C4-2B (cell line): ENCODE measurements at regions not wholly inside any gene's neighbourhood (a gene's known extent, or its start where the extent isn't known, plus 50 kb on each side); places are given as distances from the start of the nearest gene placed in this dataset.

Experiments
- CTCF ChIP-seq: fragments of 450-650 bp; conservative IDR thresholded peaks from 2 replicates; pipeline ENCODE4 v1.5.1; 2017; ENCODE audit warnings: mild to moderate bottlenecking
- ZFX ChIP-seq: fragments of 450-650 bp; IDR thresholded peaks from 2 replicates; pipeline ENCODE4 v1.6.1; 2017

DNA sequence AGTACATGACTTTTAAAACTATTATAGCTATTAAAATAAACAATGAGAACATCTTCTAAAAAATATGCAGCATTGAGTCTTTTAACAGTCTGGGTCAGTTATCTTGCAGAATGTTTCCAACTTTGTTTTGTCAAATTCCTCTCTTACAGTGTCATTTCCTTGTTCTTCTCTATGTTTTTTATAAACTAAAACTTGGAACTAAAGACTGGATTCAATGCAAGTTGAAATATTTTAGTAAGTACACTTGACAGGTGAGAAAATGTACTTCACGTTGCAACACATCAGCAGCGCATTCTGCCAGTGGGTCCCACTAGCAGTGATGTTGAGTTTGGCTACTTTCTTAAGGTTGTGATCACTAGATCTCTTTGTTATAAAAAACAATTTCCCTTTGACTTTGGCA is 1407.6 kb upstream of the RAG2 start:
- TF ChIP-seq CTCF (no peak), ZFX (no peak)
